H1 (cell line): ENCODE measurements at regions not wholly inside any gene's neighbourhood (a gene's known extent, or its start where the extent isn't known, plus 50 kb on each side); places are given as distances from the start of the nearest gene placed in this dataset.
A peak's percentile ranks its signal among the peaks of the same experiment; 100 is the strongest.

ENCODE experiments used
- ASH2L ChIP-seq: fragments of 200-600, 300-600 bp; sonication (generic); IDR thresholded peaks from one replicate; pipeline ENCODE4 v1.7.1; 2017; ENCODE audit warnings: low read length
- BCL11A ChIP-seq, 2 experiments: IDR thresholded peaks; one replicate each; pipeline ENCODE4 v1.6.1; 2011; ENCODE audit warnings: low read depth in 2 of 2, low read length in 2 of 2, mild to moderate bottlenecking in 2 of 2
- CEBPB ChIP-seq: IDR thresholded peaks from 2 replicates; pipeline ENCODE4 v1.6.1; 2012; ENCODE audit warnings: low read depth, low read length
- HDAC6 ChIP-seq: IDR thresholded peaks from one replicate; pipeline ENCODE4 v1.7.1; 2012; ENCODE audit warnings: low read depth, mild to moderate bottlenecking, inconsistent platforms, low read length, moderate library complexity
- MAFK ChIP-seq: IDR thresholded peaks from 2 replicates; pipeline ENCODE4 v1.6.1; 2012; ENCODE audit warnings: low read depth, mild to moderate bottlenecking, improper control_type of control experiment, low read length
- POU5F1 ChIP-seq: IDR thresholded peaks from 2 replicates; pipeline ENCODE4 v1.6.1; 2011; ENCODE audit warnings: low read depth, mild to moderate bottlenecking, low read length, moderate library complexity
- RFX5 ChIP-seq: IDR thresholded peaks from 2 replicates; pipeline ENCODE4 v1.6.1; 2011; ENCODE audit warnings: low read depth, low read length, improper control_type of control experiment, borderline replicate concordance
- SP1 ChIP-seq: IDR thresholded peaks from 2 replicates; pipeline ENCODE4 v1.6.1; 2011; ENCODE audit warnings: low read depth, low read length
- SUZ12 ChIP-seq: fragments of 200-600 bp; sonication (generic); IDR thresholded peaks from 2 replicates; pipeline ENCODE4 v1.6.1; 2012; ENCODE audit warnings: mild to moderate bottlenecking, inconsistent platforms, low read length, moderate library complexity, mixed read lengths
- TBP ChIP-seq: IDR thresholded peaks from 2 replicates; pipeline ENCODE4 v1.6.1; 2011; ENCODE audit warnings: low read depth, low read length, improper control_type of control experiment
- USF2 ChIP-seq: IDR thresholded peaks from 2 replicates; pipeline ENCODE4 v1.6.1; 2011; ENCODE audit warnings: low read length, improper control_type of control experiment
- TF ChIP-seq, protein P1 (sequence below): IDR thresholded peaks from 2 replicates; pipeline ENCODE4 v1.6.1; 2011; ENCODE audit warnings: low read depth, mild to moderate bottlenecking, low read length; ENCODE audit not compliant: insufficient read depth

DNA sequence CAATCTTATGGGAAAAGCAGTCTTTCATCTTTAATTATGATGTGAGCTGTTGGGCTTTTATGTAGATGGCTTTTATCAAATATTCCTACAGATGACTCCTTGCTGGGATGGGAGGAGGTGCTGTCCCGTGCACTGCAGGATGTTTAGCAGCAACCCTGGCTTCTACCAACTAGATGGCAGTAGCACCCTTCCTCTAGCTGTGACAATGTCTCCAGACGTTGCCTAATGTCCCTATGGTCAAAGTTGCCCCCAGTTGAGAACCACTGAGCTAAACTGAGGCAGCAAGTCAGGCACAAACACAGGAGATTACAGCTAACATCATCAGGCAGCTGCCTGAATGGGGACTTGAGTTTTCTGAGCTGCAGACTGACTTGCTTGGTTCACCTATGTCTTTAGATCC lies 401.9 kb upstream of the PDE4D start (continued):
- TF ChIP-seq RFX5: no peak
- no peak for TF ChIP-seq SP1
- no peak for TF ChIP-seq TBP
- no peak for TF ChIP-seq BCL11A (IDR thresholded peaks at IDR 0.05; ENCODE audit: low read depth in 2 of 2, low read length in 2 of 2)
- TF ChIP-seq, protein P1, sequence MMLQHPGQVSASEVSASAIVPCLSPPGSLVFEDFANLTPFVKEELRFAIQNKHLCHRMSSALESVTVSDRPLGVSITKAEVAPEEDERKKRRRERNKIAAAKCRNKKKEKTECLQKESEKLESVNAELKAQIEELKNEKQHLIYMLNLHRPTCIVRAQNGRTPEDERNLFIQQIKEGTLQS: no peak
- no peak for TF ChIP-seq SUZ12
- no peak for TF ChIP-seq USF2
- no peak for TF ChIP-seq MAFK
- no peak for TF ChIP-seq POU5F1
- no peak for TF ChIP-seq ASH2L
- TF ChIP-seq CEBPB: peak; percentile 80
- no peak for TF ChIP-seq HDAC6
